LHCN-M2 (cell line): ENCODE measurements at regions not wholly inside any gene's neighbourhood (a gene's known extent, or its start where the extent isn't known, plus 50 kb on each side); places are given as distances from the start of the nearest gene placed in this dataset.

Experiments used
- DNase-seq: peaks from one replicate; pipeline ENCODE4 v3.0.0-alpha.2; 2012; ENCODE audit warnings: low read depth

- DNase-seq, result no peak
Observed at GRCh38 chr6:105769197-105769596, 316.9 kb upstream of the PRDM1 start.

- DNase-seq, result no peak
Observed at GRCh38 chr6:105767541-105767940, 318.6 kb upstream of the PRDM1 start.

DNA sequence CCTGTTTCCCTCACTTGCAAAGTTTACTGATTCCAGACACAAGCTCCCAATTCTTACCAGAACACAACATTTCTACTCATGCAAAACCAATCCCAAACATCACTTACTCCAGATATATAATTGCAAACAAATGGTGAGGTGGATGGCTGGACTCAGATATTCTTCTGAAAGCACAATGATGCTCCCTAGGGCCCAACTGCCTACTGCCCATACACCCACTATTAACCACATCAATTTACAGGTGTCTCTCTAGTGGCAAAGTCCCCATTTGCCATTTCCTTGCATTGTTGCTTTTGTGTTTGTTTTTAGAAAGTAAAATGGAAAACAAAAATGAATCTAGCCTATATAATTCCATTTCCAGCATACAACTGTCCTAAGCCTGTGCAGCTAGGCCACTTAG is 320.9 kb upstream of the PRDM1 start:
- DNase-seq, result no peak

GRCh38 chr6:105764315-105764714 is 321.8 kb upstream of the PRDM1 start:
- no peak for DNase-seq

- no peak for DNase-seq
Observed at GRCh38 chr6:105763866-105764265, 322.3 kb upstream of the PRDM1 start.

- no peak for DNase-seq
Observed at GRCh38 chr6:105760746-105761145, 325.4 kb upstream of the PRDM1 start.

GRCh38 chr6:105759946-105760345 is 326.2 kb upstream of the PRDM1 start:
- peak; percentile 53 for DNase-seq

DNA sequence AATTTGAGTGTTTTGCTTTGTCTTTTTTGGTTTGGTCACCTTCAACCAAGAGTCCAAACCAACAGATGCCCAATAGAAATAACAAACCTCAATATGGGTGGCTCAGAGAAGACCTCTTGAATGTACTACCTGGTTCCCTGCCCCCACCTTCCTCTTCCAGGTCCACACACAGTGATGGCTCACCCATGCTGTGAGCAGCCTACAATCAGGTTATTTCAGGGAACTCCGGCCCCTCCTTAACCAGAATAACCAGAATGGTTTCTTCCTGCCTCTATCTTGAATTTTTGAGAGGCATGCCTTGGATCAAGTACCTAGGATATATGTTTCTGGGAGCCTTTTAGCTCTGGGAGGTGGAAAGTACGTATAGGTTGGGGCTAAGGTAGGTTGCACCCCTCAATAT is 327.1 kb upstream of the PRDM1 start:
- DNase-seq, result no peak

GRCh38 chr6:105757512-105758200 is 328.5 kb upstream of the PRDM1 start:
- DNase-seq, result peak; percentile 66

DNA sequence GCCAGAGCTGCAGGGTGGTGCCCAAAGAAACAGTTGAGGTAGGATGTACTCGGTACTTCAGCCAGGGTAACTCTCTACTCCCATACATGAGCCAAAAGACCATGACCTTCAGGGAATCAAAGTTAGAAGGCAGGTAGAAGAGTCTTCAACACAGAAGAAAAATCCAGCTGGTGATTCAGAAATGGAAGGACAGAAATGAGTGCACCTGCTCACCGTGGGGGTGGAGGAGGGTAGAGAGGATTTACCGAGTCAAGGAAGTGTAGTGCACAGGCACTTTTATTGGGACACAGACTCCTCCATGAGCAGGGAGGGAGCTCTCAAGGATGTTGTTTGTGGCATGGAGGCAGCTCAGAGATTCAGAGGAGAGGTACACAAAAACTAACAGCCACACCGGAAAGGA is 330.3 kb upstream of the PRDM1 start:
- DNase-seq, result no peak

- DNase-seq, result no peak
Observed at GRCh38 chr6:105753620-105754211, 332.4 kb upstream of the PRDM1 start.

DNA sequence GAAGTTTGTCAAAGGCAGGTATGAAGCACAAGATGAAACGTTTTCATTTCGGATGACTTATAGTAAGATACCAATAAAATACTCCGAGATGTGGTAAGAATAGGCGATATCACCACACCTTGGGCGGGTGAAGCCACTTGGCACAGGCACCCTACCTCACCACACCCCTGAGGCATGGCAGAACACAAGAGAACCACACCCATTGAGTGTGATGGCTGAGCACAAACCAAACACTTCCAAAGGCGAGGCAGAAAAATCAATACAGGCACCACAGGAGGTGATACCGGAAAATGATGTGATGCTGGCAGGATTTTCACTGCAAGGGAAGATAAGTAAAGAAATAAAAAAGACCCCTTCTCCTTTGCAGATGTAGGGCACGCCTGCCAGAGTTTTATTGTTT is 332.9 kb upstream of the PRDM1 start:
- DNase-seq, result no peak

GRCh38 chr6:105750089-105750488 is 336.0 kb upstream of the PRDM1 start:
- DNase-seq, result no peak

DNA sequence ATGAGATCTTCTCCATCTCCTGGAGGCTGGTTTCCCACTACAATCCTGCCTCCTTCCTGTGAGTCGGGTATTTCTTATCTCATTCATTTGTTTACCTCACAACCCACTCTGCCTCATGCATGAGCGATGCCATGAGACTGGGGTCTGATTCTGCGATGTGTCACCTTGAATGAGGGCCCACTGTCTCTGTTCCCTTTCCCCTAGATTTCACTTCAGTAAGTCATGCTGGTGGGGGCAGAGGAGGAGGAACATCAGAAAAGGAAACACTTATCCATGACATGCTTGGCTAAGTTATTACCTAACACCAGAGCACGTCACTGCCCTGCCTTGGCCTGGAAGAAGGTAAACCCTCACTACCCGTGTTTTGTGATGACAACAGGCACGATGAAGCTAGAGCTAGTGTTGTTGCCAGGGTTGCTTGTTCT is 337.4 kb upstream of the PRDM1 start:
- no peak for DNase-seq

- no peak for DNase-seq
Observed at GRCh38 chr6:105747823-105748405, 338.2 kb upstream of the PRDM1 start.

DNA sequence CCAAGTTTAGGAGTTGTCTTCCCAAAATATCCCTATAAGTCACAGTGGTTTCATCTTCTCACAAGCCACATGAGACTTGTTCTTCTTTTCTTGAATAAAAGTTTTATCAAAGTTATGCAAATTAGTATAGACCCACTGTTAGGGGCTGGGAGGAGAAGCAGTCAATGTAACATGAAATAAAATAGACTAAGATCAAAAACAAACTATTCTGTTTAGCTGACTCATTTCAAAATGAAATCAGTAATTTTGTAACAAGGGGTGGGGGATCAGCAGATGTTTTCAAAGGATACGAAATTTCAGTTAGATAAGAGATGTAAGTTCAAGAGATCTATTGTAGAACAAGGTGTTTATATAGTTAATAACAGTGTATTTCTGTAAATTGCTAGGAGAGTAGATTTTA is 339.6 kb upstream of the PRDM1 start:
- no peak for DNase-seq

- no peak for DNase-seq
Observed at GRCh38 chr6:105746130-105746505, 340.0 kb upstream of the PRDM1 start.

- DNase-seq, result no peak
Observed at GRCh38 chr6:105745464-105746129, 340.5 kb upstream of the PRDM1 start.

- no peak for DNase-seq
Observed at GRCh38 chr6:105744815-105745214, 341.3 kb upstream of the PRDM1 start.

- peak; percentile 21 for DNase-seq
Observed at GRCh38 chr6:105740946-105741645, 338.2 kb upstream of the PREP start.

GRCh38 chr6:105739764-105740163 is 336.9 kb upstream of the PREP start:
- DNase-seq, result no peak

DNA sequence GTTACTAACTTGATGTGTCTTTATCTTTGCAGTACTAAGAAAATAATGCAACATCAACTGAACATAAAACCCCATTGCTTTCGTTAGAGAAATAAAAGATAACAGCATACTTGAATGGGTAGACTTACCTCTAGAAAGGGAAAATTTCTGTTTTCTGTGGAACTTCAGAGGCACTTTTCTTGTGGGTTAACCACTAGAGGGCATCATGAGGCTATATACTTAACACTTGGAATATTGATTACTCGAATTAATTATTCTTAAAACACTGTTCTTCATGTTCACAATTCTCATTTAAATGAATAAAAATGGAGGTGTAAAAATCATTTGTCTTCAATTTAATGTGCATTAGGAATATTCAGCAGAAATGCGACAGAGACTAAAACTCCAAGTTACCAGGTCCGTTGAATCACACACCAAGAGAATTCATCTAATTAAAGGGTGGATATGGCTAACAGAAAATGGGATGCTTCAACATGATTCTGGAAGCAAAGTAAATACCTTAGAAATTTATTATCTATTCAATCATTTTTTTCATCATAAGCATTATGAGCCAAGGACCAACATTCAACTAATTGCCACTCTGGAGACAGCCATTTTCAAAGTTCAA is 330.8 kb upstream of the PREP start:
- peak; percentile 47 for DNase-seq
